K562 (cell line): ENCODE measurements at regions not wholly inside any gene's neighbourhood (a gene's known extent, or its start where the extent isn't known, plus 50 kb on each side); places are given as distances from the start of the nearest gene placed in this dataset.

Experiments used
- CHD4 ChIP-seq: fragments of 200-600 bp; sonication (generic); IDR thresholded peaks from 3 replicates; pipeline ENCODE4 v1.6.1; 2012; ENCODE audit warnings: low read depth, mild to moderate bottlenecking, mixed read lengths, low read length, inconsistent platforms; ENCODE audit not compliant: insufficient read depth, insufficient replicate concordance, poor library complexity, severe bottlenecking
- CTCF ChIP-seq, 3 experiments: IDR thresholded peaks in 2 of 3; conservative IDR thresholded peaks in 1 of 3; 2 replicates each; pipeline ENCODE4 v1.5.1; 2011 to 2012; ENCODE audit warnings: low read length in 3 of 3, mild to moderate bottlenecking in 3 of 3, control low read depth in 2 of 3, improper control_type of control experiment in 1 of 3, inconsistent platforms in 1 of 3, low read depth in 1 of 3, mixed read lengths in 1 of 3, moderate library complexity in 1 of 3; ENCODE audit not compliant: insufficient read depth in 2 of 3
- HDGF ChIP-seq: fragments of 450-650 bp; IDR thresholded peaks from 2 replicates; pipeline ENCODE4 v1.6.1; 2016
- IRF2 ChIP-seq: sonication (generic); formaldehyde crosslinking; IDR thresholded peaks from 2 replicates; pipeline ENCODE4 v1.8.1; 2022; ENCODE audit warnings: mild to moderate bottlenecking, missing genetic modification reagents
- MAFK ChIP-seq: IDR thresholded peaks from 2 replicates; pipeline ENCODE4 v1.6.1; 2011; ENCODE audit warnings: low read length, improper control_type of control experiment
- POLR2A ChIP-seq: fragments of 450-650 bp; conservative IDR thresholded peaks from 2 replicates; pipeline ENCODE4 v1.6.1; 2016
- POLR2B ChIP-seq: fragments of 450-650 bp; IDR thresholded peaks from 2 replicates; pipeline ENCODE4 v1.6.1; 2018; ENCODE audit warnings: low read depth; ENCODE audit not compliant: partially characterized antibody
- PREB ChIP-seq: sonication (generic); formaldehyde crosslinking; IDR thresholded peaks from 2 replicates; pipeline ENCODE4 v1.8.1; 2023; ENCODE audit warnings: mild to moderate bottlenecking, missing genetic modification reagents
- RNF219 ChIP-seq: fragments of 250-450 bp; sonication (Bioruptor Pico); IDR thresholded peaks from 2 replicates; pipeline ENCODE4 v1.5.0; 2022; ENCODE audit warnings: mild to moderate bottlenecking
- TSC22D4 ChIP-seq: fragments of 450-650 bp; IDR thresholded peaks from 2 replicates; pipeline ENCODE4 v1.6.1; 2016; ENCODE audit warnings: missing genetic modification characterization, missing biosample characterization, control low read depth
- ZFP36 ChIP-seq: fragments of 150-350 bp; IDR thresholded peaks from 2 replicates; pipeline ENCODE4 v1.6.1; 2018; ENCODE audit warnings: low read length, low read depth; ENCODE audit not compliant: partially characterized antibody

GRCh38 chr20:39136798-39137197 lies 174.7 kb downstream of the DHX35 start:
- TF ChIP-seq POLR2A (no peak), TSC22D4 (tag) (no peak), MAFK (no peak), ZFP36 (no peak), CTCF (IDR thresholded peaks at IDR 0.05 in 2 of 3, conservative IDR thresholded peaks at IDR 0.05 in 1 of 3; ENCODE audit: insufficient read depth in 2 of 3, low read depth in 1 of 3, low read length in 3 of 3) (no peak), HDGF (no peak), POLR2B (no peak), RNF219 (no peak), PREB (CRISPR knock-in tag) (no peak), CHD4 (no peak), IRF2 (CRISPR knock-in tag) (no peak)
